ENCODE measurements at regions not wholly inside any gene's neighbourhood (a gene's known extent, or its start where the extent isn't known, plus 50 kb on each side); places are given as distances from the start of the nearest gene placed in this dataset.

DNA sequence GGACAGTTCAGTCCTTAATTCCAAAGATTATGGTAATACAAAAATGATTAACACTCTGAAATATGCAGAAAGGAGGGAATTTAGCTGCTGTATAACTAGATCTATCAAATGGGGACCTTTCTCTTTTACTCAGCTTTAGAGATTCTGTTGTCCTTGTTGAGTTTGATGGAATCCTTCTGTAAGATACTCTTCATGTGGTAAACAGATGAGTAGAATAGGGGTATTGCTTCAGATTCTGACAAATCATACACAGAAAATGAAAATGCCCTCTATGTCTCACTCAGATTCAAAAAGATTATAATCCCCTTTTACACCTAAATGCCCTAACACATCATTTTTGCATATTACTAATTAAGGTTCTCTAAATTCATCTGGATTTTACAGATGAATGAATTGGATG is 50.7 kb downstream of the ARHGAP35 start:
- no peak for DNase-seq

DNA sequence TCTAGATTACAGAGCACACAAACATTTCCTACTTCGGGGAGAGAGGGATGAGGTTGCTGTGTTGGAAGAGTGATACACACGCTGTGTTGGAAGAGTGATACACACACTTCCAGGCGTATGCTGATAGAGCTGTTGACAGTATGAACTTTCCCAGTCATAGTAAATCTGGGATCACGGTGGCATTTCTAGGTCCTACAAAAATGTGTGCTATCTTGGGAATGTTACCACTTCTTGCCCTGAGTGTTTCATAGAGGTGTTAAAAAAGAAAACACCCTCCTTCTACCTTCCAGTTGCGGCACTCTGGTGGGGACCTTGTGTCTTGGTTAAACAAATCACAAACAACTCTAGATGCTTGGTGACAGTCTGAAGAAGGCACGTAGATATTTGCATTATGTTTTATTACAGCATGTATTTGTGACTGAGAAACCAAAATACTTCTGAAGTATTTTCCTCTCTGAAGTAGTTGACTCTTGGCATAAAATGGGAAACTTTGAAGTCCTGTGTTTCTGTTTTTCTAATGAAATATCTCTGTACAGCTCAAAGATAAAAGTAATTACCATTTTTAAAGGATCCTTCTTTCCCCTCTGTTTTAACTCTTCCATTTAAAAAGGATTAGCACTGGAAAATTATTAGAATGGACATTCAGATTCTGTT is 52.5 kb downstream of the ARHGAP35 start:
- DNase-seq: no peak

DNA sequence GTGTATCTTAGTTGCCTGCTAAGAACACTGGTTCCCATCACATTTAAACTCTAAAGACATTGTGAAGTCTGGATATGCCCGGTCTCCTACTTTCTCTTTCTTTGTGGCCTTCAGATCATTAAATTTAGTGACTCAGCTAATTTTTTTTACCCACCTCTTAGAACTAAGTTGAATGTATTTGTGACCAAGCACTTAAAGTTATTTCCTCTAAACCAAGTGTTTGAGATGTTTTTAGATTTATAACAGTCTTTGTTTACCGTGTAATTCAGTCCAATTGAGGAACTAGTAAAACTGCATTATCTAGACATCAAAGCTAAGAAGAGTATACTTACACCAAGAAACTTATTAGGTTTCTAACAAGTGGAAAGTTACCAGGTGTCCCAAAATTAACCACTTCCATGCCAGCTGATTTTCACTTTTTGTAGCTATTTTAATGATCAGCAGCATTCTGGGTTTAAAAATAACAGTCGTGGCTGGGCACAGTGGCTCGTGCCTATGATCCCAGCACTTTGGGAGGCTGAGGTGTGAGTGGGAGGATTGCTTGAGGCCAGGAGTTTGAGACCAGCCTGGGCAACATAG is 53.1 kb downstream of the ARHGAP35 start:
- no peak for DNase-seq

DNA sequence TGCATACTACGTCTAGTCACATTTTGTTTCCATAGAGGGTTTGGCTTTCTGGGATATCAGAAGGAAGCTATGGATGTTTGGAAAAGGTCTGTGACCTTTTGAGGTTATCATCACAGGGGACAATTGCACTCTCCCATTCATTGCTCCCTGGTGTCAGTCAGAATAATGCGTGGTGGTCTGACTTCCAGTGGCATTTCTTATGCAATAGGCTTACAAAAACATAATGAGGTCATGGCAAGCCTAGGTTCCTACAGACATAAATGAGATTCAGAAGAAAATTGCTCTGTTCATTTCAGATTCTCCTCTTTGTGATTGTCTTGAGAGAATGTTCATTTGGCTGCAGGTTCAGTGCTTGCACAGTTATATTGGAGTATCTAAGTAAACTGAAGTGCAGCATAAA is 54.6 kb downstream of the ARHGAP35 start:
- no peak for DNase-seq

DNA sequence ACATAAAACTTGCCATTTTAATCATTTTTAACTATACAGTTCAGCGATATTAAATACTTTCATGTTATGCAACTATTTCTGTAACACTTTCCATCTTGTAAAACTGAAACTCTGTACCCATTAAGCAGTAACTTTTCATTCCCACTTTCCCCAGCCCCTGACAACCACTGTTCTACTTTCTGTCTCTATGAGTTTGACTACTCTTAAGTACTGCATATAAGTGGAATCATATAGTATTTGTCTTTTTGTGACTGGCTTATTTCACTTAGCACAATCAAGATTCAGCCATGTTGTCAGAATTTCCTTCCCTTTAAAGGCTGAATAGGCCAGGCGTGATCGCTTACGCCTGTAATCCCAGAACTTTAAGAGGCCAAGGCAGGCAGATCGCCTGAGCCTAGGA is 56.2 kb downstream of the ARHGAP35 start:
- no peak for DNase-seq

DNA sequence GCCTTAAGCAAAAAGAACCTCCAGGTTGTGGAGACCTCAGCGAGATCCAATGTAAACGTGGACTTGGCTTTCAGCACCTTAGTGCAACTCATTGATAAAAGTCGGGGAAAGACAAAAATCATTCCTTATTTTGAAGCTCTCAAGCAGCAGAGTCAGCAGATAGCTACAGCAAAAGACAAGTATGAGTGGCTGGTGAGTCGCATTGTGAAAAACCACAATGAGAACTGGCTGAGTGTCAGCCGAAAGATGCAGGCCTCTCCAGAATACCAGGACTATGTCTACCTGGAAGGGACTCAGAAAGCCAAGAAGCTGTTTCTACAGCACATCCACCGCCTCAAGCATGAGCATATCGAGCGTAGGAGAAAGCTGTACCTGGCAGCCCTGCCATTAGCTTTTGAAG is 58.5 kb downstream of the ARHGAP35 start:
- no peak for DNase-seq

DNA sequence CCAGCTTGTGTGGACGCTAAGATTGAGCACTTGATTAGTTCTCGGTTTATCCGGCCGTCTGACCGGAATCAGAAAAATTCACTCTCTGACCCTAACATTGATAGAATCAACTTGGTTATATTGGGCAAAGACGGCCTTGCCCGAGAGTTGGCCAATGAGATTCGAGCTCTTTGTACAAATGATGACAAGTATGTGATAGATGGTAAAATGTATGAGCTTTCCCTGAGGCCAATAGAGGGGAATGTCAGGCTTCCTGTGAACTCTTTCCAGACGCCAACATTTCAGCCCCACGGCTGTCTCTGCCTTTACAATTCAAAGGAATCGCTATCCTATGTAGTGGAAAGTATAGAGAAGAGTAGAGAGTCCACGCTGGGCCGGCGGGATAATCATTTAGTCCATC is 59.6 kb downstream of the ARHGAP35 start:
- DNase-seq: no peak

DNA sequence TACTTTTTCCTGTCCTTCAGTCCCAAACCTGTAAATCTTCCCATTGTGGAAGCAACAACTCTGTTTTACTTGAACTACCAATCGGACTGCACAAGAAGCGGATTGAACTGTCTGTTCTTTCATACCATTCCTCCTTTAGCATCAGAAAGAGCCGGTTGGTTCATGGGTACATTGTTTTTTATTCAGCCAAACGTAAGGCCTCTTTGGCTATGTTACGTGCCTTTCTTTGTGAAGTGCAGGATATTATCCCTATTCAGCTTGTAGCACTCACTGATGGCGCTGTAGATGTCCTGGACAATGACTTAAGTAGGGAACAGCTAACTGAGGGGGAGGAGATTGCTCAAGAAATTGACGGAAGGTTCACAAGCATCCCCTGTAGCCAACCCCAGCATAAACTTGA is 60.3 kb downstream of the ARHGAP35 start:
- DNase-seq: no peak

DNA sequence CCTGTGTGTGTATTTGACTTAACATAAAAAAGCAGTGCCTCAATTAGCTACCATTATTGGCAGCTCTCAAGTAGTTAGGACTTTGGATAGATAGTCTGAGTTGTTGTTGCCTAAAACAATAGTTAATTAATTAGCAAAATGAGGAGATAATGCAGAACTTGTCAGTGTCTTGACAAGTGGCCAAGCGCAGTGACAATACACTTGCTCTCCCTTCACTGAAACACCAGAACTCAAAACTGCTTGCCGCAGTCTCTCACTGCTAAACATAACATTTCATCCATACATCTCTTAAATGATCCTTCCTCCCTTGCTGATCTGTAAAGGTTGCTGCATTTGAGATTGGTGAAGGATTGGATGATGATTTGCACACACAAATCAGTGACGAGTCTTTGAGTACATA is 61.7 kb downstream of the ARHGAP35 start:
- DNase-seq: no peak

DNA sequence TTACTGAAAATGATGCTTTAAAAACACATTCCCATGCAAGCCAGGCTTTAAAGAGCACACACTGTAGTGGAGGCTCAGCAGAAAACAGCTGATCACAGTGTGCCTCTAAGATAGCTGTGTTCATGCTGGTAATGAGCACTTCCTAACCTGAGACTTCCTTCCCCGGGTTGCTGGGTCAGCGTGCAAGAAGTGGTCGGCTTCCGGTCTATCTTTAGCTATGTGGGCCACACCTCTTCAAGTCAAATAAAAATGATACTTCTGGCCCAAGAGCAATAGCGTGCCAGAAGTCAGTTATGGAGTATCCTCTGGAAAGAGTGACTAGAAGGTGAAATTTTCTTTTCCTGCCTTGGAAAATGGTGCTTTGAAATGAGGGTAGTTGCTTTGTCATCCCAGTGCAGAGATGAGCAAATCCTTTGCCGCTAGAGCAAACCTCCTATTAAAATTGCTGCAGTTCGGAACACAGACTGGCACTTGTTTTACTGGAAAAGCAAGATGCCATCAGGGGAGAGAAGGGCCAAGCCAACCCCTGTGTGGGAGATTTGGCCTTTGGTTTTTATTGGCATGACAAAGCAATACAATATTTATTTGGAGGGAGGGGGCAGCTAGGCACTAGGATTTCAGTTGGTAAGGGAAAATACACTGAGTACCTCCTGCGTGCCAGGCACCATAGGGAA is 64.2 kb downstream of the ARHGAP35 start:
- no peak for DNase-seq

DNA sequence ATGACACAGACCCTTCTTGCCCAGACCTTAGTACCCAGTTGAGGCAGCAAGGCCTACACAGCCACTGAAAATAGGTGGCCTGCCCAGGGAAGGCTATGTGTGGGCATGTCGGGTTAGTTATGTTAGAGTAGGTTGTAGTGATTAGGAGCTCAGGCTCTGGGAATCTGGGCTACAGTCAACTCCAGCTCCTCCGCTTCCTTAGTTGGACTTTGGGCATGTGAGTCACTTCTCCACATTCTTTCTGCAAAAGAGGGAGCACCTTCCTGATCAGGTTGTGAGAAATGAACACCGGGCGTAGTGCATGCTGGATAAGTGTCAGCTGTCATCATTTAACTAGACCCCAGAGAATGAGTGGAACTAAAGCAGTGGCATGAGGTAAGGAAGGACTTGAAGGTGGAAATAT is 64.8 kb downstream of the ARHGAP35 start:
- no peak for DNase-seq

DNA sequence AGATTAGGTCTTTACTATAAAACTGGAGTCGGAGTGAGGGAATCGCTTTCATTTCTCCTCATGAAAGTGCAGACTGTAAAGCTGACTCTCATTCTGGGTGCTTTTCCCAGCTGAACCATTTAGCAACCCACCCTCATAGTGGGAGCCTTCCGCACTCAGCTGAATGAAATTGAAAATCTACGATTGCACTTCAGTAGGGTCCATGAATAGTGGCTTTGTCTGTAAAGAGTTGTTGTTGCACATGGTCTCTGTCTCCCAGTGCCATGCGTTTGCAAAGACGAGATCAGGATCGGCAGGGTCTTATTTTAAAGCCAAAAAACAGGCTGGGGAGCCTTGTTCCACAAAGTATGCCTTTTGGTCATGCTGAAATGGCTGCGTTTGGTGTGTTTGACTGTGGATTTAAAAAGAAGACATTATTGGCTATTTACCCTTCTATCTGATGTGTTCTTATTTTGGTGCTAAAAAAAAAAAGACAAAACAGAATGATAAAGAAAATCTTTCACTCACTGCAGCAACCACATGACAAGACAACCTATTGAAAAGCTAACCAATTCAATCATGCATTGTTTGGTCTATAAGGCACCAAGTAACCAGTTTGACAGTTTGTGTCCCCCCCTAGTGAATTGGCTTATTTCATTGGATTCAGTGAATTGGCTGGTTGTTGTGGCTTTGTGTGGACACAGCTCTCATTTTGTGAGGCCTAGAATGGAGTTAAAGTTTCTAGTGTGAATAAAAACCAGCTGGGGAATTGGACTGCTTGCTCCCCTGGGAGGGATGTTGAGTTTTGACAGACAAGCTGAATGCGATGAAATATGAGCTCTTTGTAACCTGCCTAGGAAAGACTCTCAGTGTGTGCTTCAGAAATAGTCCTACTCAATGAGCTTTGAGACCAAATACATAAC is 65.6 kb downstream of the ARHGAP35 start:
- DNase-seq: peak in 1 of 2 experiments; percentile 34

DNA sequence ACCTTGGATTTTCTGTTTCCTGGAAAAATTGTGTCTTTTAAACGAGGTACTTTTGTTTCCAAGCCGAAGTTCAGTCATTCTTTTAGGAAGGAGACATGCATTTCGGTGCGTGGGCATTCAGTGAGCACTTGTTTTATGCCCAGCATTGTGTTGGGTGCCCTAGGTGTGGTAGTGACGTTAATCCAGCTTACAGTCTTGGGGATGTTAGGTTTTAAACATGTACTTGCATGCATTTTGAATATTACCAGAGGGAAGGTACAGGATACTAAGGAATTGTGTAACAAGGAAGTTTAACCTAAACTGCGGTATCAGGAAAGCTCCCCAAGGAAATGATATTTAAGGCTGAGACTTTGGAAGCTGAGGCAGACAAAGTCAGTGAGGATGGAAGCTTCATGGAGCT is 66.3 kb downstream of the ARHGAP35 start:
- DNase-seq: no peak

DNA sequence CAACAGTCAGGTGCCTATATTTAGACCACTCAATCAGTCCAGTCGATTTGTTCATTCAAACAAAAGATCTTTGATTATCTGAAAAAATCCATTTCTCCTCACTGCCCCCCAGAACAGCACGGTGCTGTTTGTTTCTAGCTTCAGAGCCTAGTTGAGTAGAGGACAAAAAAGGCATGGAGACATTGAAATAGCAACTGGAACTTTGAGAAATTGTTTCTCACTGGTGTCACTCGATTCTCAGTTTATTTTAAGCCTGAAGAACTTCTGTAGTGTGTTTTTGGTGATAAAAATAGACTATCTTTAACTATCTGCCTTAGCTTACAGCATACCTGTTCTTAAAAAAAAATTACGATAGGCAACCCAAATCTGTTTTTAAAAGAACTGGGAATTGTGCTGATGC is 67.1 kb downstream of the ARHGAP35 start:
- DNase-seq: no peak

DNA sequence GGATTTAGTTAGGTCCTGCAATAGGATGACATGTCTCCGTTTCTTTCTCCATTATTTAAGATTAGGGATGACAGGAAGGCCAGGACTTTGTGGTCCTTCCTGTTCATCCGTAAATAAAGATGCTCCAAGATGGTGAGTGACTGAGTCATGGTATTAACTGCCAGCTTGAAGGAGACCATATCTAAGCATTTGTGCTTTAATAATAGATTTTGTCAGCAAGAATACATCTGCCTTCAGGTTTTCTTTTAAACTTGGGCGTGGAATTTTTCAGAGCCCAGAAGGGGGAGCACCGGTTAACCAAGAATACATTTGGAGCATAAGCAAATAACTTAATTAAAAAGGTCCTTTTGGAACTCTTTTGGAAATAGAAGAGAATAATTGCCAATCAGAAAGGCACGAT is 68.2 kb downstream of the ARHGAP35 start:
- DNase-seq: no peak

DNA sequence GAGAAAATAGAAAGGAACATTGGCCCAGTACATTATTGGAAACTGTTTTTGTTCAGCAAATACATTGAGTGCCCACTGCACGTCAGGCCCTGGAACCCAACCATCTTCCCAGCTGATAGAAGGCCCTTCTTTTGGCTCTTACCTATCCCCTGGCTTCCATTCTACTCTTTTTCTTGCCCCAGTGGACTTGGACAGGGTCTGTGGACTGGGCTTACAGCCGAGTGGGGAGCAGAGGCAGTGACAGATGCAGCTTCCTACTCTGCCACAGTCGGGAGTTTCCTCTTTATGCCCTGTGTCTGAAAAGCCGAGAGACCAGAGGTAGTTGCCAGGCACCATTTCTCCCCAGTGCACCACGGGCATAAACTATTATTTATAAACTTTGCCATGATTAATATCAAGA is 70.4 kb downstream of the ARHGAP35 start:
- DNase-seq: no peak

DNA sequence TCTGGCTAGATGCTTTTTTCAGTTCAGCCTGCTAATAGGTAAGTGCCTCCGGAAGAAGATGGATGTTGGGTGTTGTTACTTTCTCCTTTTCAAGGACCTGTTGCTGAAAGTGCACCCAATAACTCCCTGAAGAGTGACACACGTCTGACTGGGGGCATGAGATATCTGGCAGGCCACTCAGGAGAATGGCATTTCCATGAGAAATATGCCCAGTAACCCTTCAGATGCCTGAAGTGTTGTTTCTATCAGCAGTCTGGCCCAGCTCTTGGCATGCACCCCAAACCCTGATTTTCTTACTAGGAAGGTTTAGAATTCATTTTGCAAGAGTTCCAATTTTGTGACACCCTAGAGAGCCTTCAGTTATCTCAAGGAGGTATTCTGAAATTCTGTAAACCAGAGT is 71.5 kb downstream of the ARHGAP35 start:
- DNase-seq: no peak

DNA sequence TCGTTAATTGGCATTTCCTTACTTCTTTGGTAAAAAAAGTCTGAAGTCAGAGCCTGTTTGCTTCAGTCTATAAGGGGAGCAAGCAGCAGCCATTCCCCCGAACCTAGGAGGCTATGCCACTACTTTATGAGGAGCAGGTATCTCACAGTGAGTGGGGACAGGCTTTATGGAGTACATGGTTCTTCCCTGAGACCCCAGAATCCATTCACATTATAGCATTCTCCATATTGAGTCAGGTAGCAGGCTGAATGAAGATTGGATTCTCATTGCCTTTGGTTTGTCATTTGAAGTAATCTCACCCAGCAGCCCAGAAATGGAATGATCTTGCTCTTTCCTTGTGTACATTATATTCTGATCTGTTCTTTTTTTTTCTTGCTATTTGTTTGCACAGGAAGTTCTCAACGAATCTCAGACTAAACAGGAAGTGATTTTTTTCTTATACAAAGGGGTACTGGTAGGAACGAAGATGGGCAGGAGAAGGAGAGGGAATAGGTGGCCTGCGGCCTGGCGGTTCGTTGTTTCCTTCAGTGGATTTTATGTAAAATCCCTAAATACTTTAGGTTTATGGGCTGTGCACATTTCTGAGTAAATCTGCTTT is 74.4 kb downstream of the ARHGAP35 start:
- DNase-seq: no peak

DNA sequence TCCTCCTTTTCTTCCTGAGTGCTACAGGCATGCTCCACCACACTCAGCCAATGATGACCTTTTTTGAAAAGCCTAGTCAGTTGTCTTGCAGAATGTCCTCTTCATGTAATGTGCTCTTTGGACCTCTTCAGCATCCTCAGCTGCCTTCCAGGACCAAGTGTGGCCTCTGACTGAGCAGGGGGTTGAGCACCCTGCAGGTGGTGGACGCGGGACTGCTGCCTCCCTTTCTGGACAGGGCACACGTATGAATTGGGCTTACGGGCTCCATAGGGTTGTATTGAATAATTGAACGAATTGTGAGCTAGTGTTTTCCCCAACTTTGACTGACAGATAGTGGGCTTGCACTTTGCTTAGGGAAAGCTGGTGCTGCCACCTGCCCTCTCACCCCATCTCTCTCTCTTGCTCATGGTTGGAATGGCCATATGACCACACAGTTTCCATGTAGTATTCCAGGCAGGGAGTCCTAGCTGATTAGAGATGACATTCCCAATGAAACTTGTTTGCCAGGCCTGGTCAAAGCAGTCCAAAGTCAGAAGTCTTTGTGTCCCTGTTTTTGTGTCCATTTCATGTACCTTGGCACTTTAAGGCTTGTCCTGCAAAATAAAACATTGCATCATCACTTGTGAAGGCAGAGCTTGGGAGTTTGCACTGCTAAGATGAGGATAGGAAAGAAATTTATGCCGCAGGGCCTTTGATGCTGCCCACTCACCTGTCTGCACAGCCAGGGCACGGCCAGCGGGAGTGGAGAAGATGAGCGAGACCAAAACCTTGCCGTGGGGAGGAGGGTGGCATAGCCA is 76.3 kb upstream of the NPAS1 start:
- no peak for DNase-seq

DNA sequence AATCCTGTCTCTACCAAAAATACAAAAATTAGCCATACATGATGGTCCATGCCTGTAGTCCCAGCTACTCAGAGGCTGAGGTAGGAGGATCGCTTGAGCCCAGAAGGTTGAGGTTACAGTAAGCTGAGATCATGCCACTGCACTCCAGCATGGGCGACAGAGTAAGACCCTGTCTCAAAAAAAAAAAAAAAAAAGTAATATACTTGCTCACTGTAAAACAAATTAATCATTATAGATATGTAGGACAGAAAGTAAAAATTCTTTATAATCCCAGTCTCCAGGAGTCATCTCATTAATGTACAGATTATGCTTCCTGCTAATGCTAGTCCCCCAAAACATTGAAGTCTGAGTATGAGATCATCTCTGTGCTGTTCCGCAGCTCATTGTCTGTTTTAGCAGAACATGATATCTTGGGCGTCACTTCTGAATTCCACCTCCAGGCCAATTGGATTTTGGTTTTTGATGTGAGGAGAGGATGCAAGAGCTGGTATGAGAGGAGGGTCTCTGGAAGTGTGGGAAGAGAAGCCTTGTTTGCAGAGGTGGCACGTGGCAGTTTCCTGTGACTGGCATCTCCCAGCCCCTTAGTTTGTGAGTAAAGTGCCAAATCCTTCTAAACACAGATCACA is 75.4 kb upstream of the NPAS1 start:
- DNase-seq: no peak

DNA sequence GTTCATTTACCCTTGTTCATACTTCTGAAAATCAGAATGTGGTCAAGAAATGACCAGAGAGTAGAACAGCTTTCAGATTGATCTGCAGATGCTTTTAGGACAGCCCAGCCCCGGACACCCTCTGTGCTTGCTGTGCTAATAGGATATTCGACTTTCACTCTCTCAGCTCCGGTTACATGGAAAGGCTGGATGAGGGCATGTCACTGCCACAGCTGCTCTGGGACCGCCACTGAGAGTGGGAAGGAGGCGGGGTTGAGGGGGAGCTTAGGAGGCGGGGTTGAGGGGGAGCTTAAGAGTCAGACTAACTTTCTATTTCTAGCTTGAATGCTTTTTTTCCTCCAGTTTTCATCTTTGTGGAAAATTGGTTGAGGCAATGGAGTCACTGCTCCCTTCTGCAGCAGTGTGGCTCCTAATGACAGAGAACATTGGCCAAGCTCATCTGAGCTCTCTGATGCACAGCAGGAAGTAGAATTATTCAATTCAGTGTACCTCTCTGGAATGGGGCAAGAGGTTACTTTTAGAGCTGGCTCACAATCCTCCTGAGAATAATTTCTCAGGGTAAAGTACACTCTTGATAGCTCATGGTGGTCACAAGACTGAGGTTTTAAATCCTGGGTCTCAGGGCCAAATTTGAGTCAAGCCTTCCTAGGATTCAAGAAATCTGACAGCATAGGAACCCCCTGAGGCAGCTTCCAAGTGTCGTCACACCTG is 74.6 kb upstream of the NPAS1 start:
- peak; percentile 45 to 84 for DNase-seq

All from NCI-H524 (cell line).